Fibroblast of skin of back (primary cell): ENCODE measurements at regions not wholly inside any gene's neighbourhood (a gene's known extent, or its start where the extent isn't known, plus 50 kb on each side); places are given as distances from the start of the nearest gene placed in this dataset.
A peak's percentile ranks its signal among the peaks of the same experiment; 100 is the strongest.

ENCODE experiments used
- DNase-seq: peaks from one replicate; pipeline ENCODE4 v3.0.0-alpha.2; 2013

DNA sequence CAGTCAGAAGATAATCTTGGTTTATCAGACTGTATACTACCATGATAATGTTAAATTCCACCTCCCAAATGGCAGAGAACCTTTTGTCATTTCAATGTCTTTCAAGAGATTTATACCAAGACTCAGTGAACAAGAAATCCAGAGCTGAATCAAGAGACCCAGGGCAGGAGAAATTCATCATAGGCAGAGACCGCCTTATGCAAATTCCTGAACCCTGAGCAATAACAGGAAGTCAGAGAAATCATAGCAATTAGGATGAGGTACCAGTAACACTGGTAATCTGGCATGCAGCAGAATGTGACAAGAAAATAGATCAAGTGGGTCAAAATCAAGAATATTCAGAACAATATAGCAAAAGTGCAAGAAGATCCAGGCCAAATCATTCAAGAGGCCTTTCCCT lies 412.4 kb upstream of the LRATD1 start:
- DNase-seq = peak; percentile 36

DNA sequence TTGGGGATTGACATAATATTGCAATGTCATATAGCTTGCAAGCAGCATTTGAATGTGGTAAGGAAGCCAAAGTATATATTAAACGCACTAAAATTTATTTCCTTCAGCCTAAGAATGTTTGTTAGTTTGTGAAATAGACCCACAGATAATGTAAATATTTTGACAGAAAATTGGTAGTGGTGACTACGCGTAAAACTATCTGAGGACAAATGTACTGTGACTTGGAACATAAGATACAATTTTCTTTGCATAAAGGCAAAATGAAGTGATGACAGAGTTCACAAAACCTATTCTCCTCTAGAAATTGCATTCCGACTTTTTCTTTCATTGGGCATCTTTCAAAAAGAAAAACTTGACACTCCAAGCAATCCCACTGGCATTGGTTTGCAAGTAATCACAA lies 411.1 kb upstream of the LRATD1 start:
- DNase-seq = peak; percentile 12

DNA sequence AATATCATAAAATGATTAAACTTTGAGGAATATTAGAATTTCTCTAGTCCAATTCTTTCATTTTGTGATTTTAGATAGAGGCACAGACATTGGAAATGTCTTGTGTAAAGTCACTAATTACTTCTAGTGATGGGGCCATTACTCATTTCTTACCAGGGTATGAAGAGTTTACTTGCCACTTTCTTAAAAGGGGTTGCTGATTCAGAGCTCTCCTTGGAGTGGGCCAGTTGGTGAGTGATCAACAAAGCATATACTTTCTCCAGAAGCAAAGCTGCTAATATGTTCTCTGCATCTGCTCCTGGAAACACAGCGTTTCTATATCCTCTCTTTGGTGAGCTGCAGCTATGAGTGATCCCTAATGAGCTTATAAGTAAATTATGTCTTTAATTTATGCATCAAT lies 408.9 kb upstream of the LRATD1 start:
- DNase-seq = no peak

DNA sequence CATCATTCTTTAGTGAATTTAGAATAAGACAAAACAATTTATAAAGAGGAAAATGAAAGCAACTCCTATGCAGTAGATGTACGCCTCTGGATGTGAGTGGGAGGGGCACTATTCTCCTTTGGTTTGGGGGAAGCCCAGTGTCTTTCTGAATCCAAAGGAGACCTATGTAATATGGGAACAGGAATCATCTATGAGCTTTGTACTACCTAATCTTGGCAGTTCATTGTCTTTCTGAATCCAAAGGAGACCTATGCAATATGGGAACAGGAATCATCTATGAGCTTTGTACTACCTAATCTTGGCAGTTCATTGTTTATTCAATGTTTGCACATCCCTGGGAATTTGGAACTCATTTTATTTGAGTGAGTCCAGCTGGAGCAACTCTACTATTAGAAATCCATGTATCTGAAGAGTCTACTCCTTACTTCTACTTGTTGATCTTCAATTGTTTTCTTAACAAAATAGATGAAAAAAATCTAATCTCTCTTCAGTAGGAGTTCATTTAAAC lies 401.1 kb upstream of the LRATD1 start:
- no peak for DNase-seq

DNA sequence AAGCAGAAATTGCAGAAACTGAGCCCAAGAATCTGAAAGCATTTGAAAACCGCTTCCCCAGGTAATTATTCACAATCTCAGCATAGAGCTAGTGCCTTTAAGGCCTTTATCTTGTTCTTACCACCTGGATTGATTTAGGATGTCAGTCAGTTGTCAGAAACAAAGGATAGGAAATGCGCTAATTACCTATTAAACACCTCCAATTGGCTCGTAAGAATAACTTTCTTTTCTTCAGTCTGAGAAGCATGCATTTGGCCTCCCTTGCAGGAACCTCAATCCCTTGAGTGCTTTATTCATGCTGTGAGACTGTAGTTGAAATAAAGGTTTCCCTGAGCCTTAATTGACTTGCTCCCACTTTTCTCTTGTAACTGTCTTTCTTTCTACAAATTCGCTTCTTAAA lies 400.3 kb upstream of the LRATD1 start:
- no peak for DNase-seq

DNA sequence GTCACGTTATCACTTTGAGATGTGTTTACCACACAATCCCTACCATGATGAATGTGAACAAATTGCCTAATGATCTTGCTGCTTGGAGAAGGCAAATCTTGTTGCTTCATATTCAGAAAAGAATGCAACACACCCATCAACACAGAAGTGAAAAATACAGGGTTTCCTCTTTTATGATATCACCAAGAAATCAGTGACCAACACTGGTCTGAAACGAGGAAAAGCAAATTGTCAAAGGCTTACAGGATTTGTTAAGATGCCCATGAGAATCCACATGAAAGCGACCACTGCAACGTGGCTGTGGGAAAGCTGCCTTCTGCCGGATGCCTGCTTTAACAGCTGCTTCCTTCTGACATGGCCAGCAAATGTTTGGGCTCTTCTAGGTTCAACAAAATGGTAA lies 397.6 kb upstream of the LRATD1 start:
- DNase-seq = no peak

DNA sequence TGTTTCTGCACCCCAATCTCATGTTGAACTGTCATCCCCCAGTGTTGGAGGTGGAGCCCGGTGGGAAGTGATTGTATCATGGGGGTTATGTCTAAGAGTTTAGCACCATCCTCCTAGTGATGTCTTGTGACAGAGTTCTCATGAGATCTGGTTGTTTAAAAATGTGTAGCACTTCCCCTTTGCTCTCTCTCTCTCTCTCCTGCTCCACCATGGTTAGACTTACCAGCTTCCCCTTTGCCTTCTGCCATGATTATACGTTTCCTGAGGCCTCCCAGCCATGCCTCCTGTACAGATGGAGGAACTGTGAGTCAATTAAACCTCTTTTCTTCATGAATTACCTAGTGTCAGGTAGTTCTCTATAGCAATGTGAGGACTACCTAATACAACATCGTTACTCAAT lies 396.9 kb upstream of the LRATD1 start:
- DNase-seq = no peak

DNA sequence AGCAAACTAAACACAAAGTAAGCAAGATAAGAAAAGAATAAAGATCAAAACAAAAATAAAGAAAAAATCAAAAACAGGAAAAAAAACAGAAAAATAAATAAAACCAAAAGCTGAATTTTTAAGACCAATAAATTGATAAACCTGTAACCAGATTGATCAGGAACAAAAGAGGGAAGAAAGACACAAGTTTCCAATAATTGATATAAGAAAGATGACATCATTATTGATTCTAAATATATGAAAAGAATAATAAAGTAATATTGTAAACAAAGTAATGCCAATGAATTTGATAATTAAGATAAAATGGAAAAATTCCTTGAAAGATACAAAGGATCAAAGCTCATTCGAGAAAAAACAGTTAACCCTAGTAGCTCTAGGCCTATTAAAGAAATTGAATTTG lies 394.6 kb upstream of the LRATD1 start:
- DNase-seq = no peak

DNA sequence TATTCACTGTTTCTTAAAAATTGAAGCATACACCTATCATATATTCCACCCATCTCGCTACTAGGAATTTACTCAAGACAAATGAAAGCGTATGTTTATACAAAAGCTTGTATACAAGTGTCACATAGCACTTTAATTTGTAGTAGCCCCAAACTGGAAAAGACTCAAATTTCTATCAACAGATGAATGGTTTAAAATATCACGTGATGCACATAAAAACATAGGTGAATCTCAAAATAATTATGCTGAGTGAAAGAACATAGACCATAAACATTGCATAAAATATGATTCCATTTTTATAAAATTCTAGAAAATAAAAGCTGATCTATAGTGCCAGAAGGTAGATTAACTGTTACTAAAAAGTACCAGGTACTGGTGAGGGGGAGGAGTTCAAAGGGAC lies 392.9 kb upstream of the LRATD1 start:
- no peak for DNase-seq

DNA sequence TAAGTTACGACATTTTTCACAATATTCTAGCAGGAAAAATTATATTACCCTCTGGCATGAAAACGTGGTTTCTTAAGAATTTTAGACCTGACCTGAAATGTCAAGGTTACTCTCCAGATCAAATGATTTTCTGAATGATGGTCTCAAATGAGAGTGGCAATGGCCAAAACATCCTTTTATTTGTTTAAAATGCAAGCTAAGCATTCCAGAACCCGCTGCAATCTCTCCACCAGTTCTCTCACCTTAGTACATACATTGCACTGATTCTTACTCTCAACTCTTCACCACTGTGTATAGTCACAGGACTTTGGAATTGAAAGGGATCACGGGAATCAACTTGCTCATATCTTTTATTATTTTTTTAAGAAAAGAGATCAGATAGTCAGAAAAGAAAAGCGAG lies 391.6 kb upstream of the LRATD1 start:
- no peak for DNase-seq

DNA sequence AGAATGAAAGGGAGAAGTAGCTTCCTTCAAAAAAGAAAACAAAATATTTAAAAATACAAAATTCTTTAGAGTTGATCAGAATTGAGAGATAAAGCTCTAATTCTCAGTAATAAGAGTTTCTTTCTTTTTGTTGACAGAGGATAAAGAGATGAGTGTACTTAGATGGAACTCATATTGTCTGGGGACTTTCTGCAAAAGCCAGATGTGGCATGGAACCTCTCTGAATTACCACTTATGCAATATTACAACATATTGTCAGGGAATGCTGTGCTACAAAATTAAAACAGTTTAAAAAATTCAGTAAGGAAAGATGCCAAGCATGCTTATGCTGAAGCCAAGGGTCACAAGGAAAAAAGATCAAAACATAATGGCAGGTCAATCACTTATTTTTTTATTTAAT lies 386.6 kb upstream of the LRATD1 start:
- no peak for DNase-seq

DNA sequence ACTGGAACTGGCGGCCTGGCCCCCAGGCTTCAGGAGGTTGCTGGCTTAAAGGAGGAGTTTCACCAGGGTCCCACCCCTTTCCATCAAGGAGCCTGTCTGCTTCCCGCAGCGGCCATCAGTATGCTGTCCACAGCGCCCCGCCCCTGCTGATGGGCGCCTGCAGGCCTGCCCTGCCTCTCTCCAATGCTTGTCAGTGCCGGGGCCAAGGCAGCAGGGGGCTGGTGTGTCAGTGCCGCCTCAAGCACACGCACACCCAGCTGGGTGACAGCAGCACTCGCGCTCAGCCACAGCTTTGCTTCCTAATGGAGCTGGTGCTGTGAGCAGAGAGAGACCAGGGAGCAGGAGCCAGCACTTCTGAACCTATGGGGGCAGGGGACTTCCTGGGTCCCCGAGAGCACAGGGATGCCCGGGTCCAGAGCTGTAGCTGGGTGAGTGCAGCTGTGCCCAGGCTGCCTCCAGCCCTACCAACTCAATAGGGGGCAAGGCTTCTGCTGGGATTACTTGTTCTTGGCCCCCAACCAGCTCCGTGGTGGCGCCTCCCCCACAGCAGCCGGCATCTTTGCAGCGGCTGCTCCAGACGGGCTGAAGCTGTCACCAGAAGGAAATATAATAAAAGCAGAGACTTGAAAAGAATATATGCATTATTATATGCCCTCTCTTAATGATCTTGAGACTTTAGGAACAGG lies 377.2 kb upstream of the LRATD1 start:
- no peak for DNase-seq

DNA sequence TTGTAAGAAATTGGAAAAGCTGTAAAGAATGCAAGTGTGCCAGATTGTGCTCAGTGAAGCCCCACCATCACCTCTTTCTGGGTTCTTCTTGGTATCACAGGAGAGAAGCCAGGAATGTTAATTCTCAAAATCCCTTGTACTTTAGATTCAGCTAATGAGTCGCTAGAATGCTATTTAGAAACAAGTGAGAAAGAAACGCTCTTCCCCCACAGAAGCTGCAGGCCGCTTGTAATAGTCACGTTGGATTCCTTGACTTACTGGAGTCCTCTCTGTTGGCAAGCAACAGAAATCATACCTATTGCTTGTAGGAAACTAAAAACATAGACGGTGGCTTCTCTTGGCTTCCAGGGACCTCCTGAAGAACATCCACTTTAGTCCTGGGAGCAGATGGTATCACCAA lies 375.6 kb upstream of the LRATD1 start:
- peak; percentile 58 for DNase-seq

DNA sequence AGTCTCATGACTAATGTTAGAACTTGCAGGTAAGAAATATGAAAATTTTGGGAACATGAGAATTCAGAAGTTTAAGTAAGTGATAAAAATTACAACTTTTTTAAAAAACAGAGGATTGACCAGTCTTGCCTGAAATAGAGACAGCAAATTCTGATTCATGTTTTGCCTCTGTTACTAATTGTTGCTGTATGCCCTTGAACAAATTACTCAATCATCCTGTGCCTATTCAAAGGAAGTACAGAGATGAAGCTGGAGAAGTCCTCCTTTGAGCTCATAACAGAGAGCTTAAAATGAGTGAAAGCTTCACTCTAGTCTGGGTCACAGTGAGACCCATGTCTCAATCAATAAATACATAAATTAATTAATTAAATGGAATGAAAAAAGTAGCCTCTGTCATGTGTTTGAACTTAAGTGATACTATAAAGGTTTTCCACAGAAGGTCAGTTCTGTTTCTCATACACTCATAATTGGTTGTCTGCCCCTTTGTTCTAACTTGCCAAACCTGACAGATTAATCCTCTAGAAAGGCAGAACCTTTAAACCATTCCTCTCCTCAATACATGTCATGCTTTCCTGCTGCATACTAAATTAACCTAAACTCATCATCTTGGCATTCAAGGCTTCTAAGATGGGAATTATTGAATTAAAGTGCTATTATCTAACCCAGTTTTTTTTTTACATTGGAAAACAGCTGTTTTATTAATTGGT lies 374.6 kb upstream of the LRATD1 start:
- DNase-seq = no peak

DNA sequence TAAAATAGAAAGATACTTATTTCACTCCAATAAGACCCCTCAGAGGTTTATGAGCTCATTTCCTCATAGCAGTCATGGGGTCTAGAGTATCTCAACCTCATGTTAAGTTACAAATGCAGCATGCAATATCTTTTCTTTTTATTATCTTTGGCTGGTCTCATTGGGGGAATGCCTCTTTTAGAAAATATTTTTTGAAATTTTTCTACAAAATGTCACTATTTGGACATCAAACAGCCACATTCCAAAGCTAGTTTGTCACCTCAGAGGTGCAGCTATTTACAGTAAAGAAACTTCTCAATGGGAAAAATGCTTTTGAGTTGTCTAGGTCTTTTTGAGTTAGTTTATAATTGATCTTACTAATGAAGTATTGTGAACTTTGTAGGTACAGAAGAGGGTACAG lies 370.7 kb upstream of the LRATD1 start:
- DNase-seq = peak; percentile 43

DNA sequence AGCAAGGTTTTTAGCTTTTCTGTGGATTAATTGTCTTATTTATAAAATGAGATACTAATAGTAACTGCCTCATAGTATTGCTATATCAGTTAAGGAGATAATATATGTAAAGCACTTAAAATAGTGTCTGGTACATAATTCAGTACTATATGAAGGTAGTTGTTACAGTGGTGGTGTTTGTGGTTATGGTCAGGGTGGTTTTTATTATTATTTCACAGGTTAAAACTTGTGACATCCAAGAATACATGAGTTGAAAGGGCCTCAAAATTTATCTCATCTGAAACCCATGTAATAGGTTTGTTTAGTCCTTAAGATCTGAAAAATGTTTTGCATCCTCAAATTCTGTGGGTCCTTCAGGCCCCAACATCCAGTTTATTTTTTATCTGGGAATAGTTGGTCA lies 369.5 kb upstream of the LRATD1 start:
- no peak for DNase-seq

DNA sequence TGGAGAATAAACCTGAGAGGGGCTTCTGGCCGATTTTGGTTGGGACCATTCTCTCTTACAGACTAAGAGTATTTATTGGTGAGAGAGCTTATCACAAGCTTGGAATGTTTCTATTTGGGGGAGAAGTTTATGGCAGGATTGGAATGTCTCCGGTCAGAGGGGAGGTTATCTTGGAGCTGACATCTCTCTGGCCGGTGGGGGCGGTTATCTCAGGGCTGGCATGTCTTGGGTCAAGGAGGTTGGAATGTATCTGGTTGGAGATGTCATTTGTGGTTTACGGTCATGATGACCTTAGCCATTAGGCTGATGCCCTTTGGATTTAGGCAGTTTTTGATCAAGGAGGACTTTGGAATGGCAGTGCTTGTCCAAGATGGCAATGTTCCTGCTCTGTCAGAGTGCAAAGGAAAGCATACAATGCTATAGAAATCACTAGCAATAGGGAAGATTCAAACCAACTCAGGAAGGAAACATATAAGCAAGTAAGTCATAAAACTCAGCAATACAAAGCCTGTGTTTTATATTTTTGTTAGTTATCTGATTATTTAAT lies 362.4 kb upstream of the LRATD1 start:
- DNase-seq = no peak

DNA sequence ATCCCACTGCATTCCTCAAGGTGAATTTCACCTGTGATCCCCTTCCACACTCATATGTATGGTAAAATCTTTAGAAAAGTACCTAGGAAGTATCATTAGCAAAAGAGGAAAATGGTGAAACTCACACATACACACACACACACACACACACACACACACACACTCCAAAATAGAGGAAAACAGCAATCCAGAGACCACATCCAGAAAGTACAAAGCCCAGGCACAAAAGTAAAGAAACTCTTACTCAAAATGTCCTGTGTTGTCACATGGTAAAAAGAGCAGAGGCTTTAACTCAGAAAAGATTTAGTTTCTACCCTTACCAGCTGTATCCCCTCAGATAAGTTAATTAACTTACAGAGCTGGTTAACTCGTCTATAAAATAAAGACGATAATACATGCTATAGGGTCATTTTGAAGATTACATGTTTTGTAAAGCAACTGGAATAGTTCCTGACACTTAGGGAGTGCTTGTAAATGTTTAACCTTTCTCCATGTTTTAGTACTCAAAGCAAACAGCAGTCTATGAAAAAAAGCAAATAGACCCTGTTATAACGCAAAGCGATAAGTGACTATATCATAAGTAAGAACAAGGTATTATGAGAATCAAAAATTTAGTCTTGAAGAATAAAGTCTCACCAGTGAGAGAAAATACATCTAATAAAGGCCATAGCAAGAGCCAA lies 360.0 kb upstream of the LRATD1 start:
- no peak for DNase-seq

DNA sequence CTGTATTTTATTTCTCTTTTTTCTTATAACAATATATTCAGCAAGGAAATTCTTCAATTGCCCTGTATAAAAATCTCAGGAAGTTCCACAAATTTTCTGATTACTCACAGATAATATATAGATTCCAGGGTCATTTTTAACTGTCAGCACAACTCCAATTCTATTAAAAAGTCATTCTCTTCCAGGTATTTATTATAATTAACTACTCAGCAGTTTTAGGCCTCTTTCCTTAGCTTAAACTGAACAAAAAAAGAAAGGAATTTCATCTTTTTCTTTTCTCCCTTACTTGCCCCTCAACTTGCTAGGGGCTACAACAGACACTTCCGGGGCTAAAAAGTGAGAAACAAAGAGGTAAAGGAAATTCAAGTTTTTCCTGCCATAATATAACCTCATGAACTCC lies 358.9 kb upstream of the LRATD1 start:
- DNase-seq = no peak

DNA sequence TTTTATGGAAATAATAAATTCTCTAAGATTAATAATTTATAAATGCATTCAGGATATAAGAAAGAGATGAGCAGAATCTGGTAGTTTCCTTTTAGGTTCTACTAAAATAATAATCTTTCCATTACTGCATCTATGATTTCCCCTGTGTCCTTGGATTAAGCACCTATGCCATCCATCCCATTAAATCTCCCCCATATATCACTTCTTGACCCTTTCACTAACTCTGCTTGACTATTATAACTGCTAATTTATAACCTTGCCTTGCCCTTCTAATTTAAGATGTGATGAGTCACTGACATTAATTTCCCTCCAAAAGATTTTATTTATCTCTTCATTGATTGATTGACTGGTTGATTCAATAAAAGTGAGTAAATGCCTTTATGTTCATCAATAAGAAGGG lies 348.3 kb upstream of the LRATD1 start:
- DNase-seq = no peak

DNA sequence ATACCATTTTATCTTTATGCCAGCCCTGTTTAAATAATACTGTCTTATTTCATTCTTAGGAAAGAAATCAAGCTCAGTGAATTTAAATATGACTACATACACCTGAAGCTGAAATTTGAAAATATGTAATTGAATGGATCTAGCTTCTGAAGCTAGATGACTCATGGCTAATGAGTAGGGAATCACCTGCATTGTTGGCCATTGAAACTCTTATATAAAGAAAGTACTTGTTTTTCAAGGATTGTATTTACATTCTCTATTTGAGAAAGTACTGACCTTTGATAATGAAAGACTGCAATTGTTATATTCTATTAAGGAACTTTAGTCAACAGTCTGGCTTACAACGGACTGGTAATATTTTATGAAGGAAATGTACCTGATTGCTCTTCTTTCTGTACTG lies 346.7 kb upstream of the LRATD1 start:
- no peak for DNase-seq

DNA sequence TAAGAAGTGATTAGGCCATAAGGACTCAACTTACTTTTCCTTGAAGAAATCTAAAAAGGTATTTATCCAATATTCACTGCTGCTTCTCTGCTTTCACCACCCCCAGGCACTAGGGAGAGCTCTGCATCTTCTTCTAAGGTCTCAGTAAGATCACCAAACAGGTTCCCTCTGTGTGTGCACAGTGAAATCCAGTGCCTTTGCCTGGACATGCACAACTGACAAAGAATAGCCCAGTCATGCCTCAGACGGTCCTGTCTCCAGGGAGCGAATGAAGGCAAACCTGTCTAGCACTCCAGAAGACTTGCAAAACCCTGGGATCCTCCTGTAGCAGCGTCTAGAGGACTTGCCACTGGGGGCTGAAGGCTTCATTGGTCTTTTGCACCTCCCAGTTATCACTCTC lies 344.5 kb upstream of the LRATD1 start:
- DNase-seq = no peak

DNA sequence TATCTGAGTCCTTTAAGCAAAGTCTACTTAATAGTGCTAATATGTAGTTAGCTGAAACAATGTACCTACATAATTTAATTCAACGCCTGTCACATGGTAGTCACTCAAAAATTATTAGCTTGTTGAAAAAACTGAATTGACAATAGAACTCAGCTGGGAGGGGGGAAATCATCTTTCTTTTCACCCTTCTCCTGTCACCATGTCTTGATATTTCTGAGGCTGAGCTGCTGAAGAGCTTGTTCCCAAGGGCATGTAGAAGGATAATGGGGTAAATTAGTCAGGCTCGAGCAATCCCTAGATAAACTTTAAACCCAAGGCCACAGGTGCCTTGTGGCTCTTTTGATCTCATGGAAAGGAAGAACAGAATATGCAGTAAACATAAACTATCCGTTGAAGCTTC lies 339.6 kb upstream of the LRATD1 start:
- no peak for DNase-seq

DNA sequence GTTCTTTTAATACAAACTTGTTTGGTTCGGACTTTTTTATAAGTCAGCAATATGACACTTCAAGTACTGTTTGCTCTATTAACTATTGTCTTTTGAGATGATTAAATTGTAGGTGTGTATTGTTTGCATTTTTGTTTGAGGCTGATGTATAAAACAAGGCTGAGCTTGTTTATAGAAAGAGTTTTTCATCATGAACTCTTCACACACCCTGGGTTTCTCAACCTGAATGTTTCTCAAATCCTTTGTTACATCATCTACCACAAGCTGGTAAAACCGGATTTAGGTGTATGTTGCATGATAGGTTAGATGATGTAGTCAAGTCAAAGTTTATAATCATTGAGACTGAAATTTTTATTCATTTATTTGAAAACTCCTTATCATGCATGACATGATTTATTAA lies 335.2 kb upstream of the LRATD1 start:
- no peak for DNase-seq
